Activated CD4-positive, CD25-positive, alpha-beta regulatory T cell treated with anti-CD3 and anti-CD28 coated beads, Interleukin-2, amount 50 U/mL, for 24 hours (primary cell): ENCODE measurements at regions not wholly inside any gene's neighbourhood (a gene's known extent, or its start where the extent isn't known, plus 50 kb on each side); places are given as distances from the start of the nearest gene placed in this dataset.

Experiments
- ATAC-seq, 2 donors: fragments of 150-1000 bp; cut with Tn5 transposase; one replicate each; pipeline ENCODE4 v1.10.0; 2021; ENCODE audit warnings: mild to moderate bottlenecking in 1 of 2, moderate library complexity in 1 of 2

DNA sequence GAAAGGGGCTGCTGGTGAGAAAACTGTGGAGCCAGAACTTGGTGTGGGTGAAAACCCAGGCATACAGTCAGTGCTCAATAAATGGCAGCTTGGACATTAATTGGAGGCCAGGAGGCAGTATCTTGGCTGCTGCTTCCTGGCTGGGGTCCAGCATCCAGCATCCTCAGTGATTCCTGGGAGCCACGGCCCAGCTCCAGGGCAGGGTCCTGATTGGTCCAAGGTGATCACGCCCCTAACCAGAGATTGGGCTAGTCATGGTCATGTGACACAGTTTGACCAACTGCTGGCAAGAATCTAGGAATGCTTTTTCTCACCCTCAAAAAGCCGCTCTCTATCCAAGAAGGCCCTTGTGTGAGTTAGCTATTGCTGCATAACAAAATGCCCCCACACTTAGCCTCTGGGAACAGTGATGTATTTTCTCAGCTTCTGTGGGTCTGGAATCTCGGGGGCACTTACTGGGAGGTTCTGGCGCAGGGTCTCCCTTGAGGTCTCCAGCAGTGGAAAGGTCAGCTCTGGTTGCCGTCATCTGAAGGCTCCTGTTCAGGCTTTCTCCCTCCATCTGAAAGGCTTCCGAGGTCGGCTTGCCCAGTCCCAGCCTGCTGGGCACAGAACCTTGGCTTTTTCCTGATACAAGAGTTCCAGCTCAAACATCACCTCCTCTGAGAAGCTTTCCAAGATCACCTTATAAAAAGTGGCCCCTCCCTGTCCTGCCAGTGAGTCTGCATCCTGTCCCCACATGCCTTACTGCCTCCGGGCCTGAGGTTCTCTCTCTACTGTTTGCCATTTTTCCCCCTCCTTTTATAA, 119.2 kb upstream of the NCOR2 start:
- no peak for ATAC-seq

DNA sequence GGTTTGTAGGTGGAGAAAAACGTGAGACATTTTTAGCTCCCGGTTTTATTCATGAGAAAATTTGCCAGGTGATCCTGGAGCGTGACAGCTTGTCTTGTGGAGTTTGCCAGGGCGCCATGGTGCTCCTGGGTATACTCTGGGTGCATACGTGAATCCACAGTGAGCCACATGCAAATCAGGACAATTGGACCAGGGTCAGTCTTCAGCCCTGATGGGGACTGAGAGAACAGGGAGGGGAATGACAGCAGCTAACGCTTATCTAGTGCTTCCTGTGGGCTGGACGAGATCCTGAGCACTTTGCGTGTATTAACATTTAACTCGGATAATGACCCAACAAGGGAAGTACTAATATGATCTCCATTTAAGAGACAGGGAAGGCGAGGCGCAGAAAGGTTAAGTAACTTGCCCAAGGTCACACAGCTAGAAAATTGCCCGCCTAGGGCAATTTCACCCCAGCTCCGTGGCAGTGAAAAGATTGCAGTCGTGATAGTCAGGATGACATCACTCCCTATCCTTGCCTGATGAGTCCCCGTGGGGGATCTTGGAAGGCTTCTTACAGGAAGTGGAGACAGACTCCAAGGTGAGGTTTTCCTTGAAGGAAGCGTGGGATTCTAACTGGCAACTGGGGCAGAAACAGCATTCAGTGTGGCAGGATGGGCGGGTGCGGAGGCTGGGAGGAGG, 118.4 kb upstream of the NCOR2 start:
- no peak for ATAC-seq

DNA sequence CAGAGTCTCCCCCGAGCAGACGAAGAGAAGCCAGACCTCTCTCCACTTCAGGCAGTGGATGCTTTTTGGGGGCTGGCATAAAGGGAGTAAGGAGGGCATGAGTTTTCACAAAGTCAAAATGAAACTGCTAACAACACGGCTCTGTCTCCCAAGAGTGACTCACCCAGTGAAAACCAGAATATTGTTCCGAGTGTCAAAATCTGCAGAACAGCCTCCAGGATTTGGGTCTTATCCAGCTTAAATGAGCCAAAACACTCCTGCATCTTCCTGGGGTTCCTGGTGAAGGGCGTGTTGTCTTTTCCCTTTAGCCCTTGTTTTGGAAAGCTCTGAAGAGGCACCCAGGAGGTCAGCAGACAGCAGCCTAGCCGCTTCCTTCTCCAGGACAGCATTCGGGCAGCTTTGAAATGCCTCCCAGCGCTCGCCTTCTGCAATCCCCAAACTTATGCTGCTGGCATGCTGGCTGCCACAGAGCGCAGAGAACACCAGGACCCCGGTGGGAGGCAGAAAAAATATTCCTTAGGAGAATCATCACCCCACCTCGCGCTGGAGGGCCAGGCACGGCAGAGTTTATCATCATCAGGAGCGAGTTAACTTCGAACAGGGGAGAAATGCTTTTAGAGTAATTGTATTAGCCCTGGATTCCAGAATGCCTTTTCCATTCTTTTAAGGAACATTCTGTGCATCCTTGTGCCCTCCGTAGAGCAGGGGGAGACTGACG, 117.7 kb upstream of the NCOR2 start:
- ATAC-seq = peak in 1 of 2 donors; percentile 43

DNA sequence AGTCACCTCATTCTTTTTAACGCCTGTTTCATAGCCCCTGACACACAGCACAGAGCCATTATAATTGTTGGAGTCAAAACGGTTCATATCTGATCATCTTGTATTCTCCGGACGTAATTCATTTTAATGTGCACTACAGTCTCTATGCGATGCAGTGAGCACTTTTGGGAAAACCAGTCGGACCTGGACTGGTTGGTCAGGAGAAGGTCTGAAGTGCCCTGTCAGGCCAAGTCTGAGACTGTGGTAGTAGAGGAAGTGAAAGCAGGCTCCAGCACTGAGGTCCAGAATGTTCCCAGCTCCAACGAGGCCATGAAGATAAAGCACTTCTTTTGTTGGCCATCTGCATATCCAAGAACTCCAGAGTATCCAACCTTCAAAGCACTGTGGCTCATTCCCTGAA, 117.1 kb upstream of the NCOR2 start:
- ATAC-seq = no peak

DNA sequence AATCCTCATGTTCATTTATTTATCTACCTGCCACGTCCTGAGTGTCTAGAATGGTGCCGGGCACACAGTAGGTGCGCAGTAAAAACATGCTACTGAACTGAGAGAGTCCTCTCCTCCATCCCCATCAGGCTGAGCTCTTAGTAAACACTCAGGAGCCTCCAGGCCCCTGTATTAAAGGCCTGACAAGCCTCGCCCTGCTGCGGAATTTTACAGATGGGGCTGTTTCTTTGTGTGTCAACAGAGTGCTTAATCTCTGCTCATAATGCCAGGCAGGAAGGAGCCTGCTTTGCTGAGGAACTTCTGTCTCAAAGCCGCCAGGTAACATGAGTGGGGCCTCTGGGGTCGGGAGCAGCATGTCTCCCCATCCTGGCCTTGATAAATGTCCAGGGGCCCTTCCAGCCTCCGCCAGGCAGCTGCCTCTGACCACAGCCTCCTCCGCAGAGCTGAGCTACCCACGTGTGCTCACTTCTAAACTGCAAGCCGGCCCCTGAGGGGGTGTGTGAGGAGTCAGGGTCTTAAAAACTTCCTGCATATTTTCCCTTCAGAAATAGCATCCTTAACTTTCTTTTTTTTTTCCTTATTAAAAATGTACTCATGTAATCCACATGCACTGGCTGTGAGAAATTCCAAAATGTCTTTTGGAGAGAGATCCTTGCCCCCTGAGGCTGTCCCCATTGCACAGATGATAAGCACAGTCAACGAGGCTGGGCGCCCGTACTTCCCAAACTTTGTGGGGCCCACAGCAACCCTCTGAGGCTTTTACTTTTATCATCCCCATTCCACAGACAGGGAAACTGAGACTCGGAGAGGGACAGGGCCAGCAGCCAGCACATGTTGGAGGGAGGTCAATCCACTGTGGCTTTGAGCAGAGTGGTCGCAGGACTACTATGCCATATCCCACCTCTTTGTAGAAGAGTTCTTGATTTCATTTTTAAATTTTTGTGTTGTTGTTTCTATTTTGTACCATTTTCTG, 116.0 kb upstream of the NCOR2 start:
- ATAC-seq = no peak

DNA sequence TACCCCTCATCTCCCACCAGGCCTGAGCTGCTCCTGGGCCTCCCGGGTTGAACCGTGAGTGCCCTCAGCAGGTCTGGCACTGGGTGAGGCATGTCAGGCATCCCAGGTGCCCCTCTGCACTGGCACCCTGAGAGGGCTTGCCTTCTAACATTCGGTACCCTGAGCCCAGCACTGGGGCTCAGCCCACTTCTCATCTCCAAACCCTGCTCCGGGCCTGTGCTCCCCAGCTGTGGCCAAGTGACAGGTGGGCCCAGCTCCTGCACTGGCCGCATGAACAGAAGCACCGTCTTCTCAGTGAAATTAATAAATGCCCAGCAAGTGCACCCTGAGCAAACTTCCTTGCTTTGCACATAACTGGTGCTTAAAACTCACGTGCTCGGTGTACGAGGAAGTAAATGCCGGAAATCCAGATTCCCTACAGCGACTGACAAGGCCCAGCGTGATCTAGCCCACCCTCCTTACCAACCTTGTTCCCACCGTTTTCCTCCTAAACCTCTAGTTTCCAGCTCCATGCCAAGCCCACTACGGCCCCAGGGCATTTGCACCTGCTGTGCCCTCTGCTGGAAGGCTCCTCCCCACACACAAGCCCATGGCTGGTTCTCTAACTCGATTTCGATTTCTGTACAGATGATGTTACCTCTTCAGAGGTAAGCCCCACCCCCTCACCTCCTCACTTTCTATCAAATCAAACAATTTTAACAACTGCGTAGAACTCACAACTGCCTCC, 115.2 kb upstream of the NCOR2 start:
- ATAC-seq = no peak

DNA sequence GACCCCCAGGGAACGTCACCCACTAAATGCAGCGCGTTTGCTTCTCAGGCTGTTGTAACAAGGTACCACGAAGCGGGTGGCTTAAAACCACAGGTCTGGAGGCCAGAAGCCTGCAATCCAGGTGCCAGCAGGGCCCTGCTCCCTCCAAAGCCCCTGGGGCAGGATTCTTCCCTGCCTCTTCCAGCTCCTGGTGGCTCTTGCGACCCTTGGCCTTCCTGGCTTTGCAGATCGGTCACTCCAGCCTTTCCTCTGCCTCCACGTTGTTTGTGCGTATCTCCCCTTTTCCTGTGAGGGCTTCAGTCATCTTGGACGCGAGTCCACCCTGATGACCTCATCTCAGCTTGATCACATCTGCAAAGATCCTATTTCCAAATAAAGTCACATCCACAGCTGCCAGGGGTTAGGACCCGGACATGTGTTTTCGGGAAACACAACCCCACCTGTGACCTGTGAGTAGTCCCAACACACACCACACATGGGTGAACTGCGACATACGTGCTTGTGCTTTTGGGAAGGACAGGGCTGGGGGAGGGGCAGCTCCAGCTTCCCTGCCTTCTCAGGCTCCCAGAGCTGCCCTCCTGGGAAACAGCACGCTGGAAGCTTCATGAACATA, 114.5 kb upstream of the NCOR2 start:
- no peak for ATAC-seq

DNA sequence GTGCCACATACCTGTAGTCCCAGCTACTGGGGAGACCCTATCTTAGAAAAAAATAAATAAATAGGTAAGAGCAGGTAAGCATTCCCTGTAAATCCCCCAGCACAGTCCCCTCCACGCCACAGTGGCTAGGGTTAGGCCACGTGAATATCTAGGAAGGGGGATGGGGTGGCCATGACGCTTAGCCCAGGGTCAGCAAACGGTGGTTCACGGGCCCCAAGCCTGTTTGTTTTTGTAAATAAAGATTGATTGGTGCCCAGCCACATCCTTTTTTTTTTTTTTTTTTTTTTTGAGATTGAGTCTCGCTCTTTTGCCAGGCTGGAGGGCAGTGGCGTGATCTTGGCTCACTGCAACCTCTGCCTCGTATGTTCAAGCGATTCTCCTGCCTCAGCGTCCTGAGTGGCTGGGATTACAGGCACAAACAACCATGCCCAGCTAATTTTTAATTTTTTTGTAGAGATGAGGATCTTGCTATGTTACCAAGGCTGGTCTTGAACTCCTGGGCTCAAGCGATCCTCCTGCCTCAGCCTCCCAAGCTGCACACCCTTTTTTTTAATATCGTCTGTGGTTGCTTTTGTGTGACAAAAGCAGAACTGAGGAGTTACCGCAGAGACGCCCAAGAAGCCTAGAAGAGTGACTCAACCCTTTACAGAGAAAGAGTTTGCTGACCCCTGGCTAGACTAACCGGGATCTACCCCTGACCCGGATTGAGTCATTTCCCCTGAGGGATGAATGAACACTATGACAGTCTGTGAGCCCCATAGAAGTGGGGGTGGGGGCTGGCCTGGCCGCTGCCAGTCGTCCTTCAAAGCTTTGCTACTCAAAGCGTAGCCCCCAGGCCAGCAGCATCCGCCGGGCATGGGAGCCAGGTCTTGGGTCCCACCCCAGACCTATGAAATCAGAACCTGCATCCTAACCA, 113.7 kb upstream of the NCOR2 start:
- peak; percentile 73 to 81 for ATAC-seq

DNA sequence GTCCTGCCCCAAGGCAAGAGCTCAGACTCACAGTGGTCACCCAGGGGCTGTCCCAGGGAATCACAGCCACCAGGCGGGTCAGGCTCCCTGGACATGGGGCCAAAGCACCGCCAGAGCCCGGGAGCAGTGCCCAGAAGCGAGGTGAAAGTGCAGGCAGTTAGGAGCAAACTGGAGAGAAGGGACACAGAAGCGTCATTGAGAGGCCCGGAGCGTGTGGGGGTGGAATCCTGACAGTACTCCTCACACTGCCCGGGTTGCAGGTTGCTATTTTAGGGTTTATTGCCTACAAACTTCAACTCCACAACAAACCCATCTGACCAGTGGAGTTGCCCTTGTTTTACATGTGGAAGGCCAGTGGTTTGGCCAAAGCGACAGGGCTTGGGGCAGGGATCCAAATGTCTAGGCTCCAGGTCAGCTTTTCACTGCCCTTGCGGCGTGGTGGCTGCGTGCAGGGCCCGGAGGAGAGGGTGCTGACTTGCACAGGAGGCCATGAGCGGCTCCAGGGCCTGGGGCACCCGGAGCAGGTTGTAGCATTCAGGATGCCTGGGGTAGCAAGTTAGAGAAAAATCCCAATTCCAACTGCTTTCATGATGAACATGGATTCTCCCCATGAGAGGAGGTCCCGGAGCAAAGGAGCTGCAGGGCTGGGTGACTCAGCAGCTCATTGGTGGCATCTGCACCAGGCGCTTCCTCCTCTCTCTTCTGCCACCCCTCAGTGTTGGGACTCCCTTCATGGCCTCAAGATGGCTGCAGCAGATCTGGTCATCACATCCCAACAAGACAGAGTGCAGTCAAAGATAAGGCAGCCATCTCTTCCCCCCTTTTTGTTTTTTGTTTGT, 112.3 kb upstream of the NCOR2 start:
- ATAC-seq = no peak

DNA sequence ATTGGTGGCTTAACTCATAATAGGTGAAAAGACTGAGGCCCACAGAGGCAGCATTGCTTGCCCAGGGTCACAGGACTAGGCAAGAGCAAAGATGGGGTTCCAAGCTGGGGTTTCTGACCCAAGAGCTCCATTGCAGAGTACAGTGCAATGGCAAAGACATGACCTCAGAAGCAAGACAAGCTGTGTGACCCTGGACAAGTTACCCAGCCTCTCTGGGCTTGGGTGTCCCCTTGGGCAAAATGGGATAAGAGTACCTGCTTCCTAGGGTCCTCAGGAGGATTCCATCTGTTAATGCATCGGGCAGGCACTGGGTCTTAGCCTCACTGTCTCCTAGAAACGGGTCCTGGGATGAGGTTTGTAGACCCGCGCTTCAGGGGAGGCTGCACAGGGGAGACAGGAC, 111.6 kb upstream of the NCOR2 start:
- ATAC-seq = no peak

DNA sequence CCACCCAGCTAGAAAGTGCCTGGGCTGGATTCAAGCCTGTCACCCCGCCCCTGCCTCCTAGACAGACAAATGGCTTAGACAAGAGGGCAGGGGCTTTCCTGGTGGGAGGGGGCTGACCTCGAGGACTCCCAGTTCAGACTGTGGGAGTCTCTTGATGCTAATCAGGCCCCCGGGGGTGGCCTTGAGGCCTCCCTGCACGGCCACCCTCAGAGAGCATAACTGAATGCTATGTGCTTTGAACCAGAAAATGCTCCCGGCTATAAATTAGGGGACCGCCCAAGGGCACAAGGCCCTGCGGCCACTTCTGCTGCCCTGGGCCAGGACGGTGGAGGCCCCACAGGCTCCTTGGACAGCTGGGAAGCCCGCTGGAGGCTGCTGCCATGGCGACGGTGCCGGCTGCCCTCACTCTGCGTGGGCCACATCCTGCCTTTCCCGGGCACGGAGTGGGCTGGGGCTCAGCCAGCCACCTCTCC, 111.0 kb upstream of the NCOR2 start:
- ATAC-seq = no peak

DNA sequence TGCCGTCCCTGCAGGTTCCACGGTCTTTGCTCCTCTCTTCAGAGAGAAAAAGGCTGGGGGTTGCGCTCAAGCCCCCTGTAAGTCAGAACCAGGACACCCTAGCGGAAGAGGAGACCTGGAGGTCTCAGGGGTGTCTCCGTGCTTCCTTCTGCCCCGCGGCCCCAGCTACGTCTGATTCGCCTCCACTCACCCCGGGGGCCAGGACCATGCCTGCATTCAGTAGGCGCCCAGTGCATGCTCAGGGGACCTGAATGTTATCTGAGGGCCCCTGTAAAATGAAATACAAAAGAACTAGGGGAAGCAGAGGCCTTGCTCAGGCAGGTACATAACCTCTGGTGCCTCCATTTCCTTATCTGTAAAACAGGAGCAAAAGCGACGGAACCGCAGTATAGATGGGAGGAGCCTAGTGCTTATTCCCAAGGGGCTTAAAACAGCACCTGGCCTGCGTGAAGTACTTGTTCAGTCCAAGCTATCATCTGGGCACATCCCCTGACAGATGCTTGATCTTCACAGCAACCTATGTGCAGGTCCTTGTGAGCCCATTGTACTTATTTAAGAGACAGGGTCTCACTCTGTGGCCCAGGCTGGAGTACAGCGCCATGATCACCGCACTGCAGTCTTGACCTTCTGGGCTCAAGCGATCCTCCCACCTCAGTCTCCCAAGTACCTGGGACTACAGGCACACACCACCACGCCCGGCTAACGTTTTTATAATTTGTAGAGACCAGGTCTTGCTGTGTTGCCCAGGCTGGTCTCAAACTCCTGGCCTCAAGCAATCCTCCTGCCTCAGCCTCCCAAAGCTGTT, 110.3 kb upstream of the NCOR2 start:
- ATAC-seq = no peak

DNA sequence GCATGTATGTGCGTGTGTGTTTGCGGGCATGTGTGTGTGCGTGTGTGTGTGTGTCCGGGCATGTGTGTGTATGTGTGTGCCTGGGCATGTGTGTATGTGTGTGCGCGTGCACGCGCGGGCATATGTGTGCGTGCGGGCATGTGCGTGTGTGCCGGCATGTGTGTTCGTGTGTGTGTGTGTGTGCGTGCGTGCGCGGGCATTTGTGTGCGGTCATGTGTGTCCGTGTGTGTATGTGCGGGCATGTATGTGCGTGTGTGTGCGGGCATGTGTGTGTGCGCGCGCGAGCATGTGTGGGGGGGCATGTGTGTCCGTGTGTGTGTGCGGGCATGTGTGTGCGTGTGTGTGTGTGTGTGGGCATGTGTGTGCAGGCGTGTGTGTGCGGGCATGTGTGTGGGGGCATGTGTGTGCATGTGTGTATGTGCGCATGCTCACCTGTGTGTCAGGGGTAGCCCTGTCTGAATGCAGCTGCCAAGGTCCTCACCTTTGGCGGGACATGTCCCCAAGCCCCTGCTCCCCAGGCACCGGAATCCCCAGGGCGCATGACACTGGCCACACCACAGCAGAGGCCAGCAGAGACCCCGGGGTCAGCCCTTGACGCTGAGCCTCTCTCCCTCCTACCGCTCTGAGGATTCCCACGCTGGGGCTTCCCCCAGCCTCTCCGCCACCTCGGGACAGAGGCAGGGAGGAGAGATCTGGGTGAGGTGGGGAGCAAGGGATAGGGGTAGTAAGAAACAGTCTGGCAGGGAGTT, 109.5 kb upstream of the NCOR2 start:
- no peak for ATAC-seq

DNA sequence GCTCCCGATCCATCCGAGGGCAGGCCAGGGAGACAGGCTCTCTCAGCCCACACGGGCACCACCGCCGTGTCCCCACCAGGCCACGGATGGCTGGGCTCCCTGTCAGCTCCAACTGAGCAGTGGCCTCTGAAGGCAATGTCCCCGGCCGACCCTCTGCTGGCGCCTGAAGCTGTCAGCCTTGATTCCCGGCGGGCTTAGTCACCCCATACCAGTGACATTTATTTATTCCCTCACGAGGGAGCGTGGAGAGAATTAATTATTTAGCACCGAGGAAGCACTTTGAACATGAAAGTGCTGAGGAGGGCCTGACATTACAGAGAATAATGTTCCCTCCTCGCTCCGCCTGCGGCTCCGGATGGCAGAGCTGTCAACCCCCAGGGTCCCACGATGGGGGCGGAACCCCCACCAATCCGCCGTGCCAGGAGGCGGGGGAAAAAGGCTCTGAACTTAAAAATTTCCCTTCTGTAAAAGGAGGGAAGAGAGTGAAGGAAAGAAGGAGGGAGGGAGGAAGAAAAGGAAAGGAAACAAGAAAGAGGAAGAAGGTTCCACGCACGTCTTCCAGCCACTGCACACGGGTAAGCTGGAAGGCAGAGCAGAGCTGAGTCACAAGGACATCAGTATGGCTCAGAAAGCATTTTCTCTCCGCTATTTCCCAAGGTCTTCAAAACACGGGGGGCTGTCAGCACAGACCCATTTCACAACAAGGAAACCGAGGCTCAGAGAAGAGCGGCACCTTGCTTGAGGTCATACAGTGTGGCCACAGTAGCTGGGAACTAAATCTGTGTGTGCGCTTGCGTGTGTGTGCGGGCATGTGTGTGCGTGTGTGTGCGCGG, 108.7 kb upstream of the NCOR2 start:
- ATAC-seq = no peak

DNA sequence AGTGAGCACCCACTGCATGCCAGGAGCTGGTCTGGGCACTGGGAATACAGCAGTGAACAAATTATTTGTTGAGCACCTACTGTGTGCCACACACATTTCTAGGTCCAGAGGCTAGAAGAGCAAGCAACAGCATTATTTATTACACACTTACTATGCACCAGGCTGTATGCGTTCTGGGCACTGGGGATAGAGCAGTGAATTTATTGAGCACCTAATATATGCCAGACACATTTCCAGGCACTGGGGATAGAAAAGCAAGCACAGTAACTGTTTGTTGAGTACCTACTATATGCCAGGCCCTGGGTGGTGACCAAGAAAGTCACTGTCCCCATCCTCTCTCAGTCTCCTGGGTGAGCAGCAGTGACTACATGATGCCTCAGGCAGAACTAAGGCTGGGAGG, 107.5 kb upstream of the NCOR2 start:
- no peak for ATAC-seq

DNA sequence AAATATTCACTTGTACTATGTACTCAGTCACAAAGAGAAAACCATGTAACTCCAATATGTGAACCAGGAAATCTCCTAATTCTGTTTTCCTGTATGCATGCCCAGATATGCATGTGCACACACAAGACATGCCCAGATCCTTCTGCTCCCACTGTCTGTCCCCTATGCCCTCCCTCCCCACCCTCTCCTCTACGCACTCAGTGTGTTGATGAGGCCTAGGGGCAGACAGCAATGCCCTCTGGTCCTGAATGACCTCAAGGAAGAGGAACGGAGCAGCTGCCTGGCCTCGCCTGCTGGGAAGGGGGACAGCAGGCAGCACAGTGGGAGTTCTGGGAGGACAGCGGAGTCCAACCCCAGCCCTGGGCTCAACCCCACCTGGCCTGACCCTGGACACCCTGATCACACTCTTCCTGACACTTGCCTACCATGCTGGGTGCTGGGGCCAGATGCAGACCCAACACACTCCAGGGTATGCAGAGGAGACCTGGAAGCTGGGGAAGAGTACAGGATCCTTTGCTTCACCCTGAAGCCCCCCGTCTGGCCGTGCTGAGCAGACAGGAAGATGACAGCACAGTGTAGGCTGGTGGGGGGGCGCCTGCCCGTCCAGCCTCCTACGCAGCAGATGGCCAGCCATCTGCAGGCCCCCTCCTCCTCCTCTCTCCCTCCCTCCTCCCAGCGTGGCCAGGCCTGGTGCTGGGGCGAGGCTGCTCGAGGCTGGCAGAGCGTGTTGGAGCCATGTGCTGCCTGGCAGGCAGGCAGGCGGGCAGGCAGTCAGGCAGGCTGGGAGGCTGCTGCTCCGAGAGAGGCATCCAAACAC, 106.6 kb upstream of the NCOR2 start:
- ATAC-seq = no peak
